GM21367 (cell line): ENCODE measurements at regions not wholly inside any gene's neighbourhood (a gene's known extent, or its start where the extent isn't known, plus 50 kb on each side); places are given as distances from the start of the nearest gene placed in this dataset.

ENCODE experiments used
- ATAC-seq: cut with Tn5 transposase; IDR thresholded peaks from one replicate; pipeline ENCODE4 v1.9.1; 2021; ENCODE audit not compliant: unreplicated experiment

- ATAC-seq = no peak
Observed at GRCh38 chr6:92181347-92181746, 1238.0 kb downstream of the EPHA7 start.

- no peak for ATAC-seq
Observed at GRCh38 chr6:92180090-92180489, 1239.3 kb downstream of the EPHA7 start.

- ATAC-seq = no peak
Observed at GRCh38 chr6:92176666-92177065, 1242.7 kb downstream of the EPHA7 start.

GRCh38 chr6:92174398-92175073 lies 1244.8 kb downstream of the EPHA7 start:
- no peak for ATAC-seq

GRCh38 chr6:92169506-92169905 lies 1249.9 kb downstream of the EPHA7 start:
- ATAC-seq = no peak

GRCh38 chr6:92166666-92167065 lies 1252.7 kb downstream of the EPHA7 start:
- ATAC-seq = no peak

GRCh38 chr6:92161953-92162352 lies 1257.4 kb downstream of the EPHA7 start:
- ATAC-seq = no peak

- ATAC-seq = no peak
Observed at GRCh38 chr6:92160226-92160625, 1259.1 kb downstream of the EPHA7 start.

- ATAC-seq = no peak
Observed at GRCh38 chr6:92159046-92159445, 1260.3 kb downstream of the EPHA7 start.

GRCh38 chr6:92150553-92150952 lies 1268.8 kb downstream of the EPHA7 start:
- ATAC-seq = no peak

- no peak for ATAC-seq
Observed at GRCh38 chr6:92147246-92147645, 1272.1 kb downstream of the EPHA7 start.

- no peak for ATAC-seq
Observed at GRCh38 chr6:92139601-92140000, 1279.8 kb downstream of the EPHA7 start.

- ATAC-seq = no peak
Observed at GRCh38 chr6:92132957-92133356, 1286.4 kb downstream of the EPHA7 start.

- no peak for ATAC-seq
Observed at GRCh38 chr6:92132457-92132856, 1286.9 kb downstream of the EPHA7 start.

GRCh38 chr6:92130944-92131343 lies 1288.4 kb downstream of the EPHA7 start:
- no peak for ATAC-seq

GRCh38 chr6:92126983-92127382 lies 1292.4 kb downstream of the EPHA7 start:
- ATAC-seq = no peak

- no peak for ATAC-seq
Observed at GRCh38 chr6:92126088-92126487, 1293.3 kb downstream of the EPHA7 start.

- no peak for ATAC-seq
Observed at GRCh38 chr6:92125681-92126080, 1293.7 kb downstream of the EPHA7 start.

GRCh38 chr6:92124200-92124651 lies 1295.1 kb downstream of the EPHA7 start:
- ATAC-seq = no peak

- ATAC-seq = no peak
Observed at GRCh38 chr6:92122746-92123145, 1296.6 kb downstream of the EPHA7 start.

- ATAC-seq = no peak
Observed at GRCh38 chr6:92121228-92121627, 1298.1 kb downstream of the EPHA7 start.

- ATAC-seq = no peak
Observed at GRCh38 chr6:92117800-92118199, 1301.6 kb downstream of the EPHA7 start.

- ATAC-seq = no peak
Observed at GRCh38 chr6:92114797-92115196, 1304.6 kb downstream of the EPHA7 start.
